GM19023 (cell line): ENCODE measurements at regions not wholly inside any gene's neighbourhood (a gene's known extent, or its start where the extent isn't known, plus 50 kb on each side); places are given as distances from the start of the nearest gene placed in this dataset.
A peak's percentile ranks its signal among the peaks of the same experiment; 100 is the strongest.

Source experiments
- ATAC-seq: cut with Tn5 transposase; IDR thresholded peaks from one replicate; pipeline ENCODE4 v1.9.1; 2021; ENCODE audit warnings: mild to moderate bottlenecking, moderate library complexity; ENCODE audit not compliant: unreplicated experiment

DNA sequence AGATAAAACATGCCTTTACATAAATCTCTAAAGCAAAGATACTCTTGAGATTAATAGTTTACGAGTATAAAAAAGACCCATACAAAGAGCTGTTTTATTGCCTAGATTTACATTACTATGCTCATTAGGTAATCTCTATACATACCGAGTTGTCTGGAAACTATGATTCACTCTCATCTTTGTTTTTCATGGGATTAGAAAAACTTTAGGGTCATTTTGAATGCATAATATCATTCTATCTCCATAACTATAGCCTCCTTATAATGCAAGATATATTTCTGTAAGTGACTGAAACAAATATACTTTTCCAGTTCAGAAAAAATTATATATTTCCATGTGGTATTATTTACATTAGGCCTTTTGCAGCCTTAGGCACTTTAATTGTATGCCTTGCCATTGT is 1088.7 kb upstream of the ARRDC3 start:
- ATAC-seq: no peak

GRCh38 chr5:92470770-92471169 is 1087.7 kb upstream of the ARRDC3 start:
- no peak for ATAC-seq

DNA sequence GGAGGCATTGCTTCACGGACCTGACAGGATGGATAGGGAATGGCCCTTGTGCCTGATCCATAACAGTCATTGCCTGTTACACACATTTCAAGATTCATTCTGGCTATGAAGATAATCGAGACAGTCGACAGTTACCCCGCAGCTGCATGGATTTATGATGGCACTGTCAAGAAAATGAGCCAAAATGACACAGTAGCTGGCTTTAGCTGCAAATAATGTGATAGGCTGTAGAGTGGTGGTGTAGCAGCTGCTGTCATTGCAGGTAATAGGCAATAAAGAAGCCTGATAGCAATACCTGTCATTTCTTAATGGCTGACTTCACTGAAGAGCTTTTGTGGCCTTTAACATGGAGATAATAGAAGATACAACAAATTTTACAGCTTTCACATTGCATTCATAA is 1085.2 kb upstream of the ARRDC3 start:
- ATAC-seq: no peak

DNA sequence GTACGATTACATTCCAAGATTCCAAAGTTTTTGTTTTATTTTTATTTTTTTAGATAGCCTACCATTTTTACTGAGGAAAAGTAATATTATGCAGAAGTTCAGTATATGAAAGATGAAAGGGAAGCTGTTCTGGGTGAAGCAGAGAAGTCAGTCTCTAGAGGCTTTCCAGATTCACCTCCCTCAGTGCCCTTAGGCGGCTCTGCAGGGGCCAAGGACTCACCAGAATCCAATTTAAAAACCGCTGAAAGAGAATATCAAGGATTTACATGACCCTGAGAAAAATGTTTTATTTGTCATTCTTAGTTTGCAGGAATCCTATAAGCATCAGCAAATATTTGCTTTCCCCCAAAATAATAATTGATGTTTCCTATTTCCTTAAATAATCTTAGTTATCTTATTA is 1084.6 kb upstream of the ARRDC3 start:
- ATAC-seq: no peak

DNA sequence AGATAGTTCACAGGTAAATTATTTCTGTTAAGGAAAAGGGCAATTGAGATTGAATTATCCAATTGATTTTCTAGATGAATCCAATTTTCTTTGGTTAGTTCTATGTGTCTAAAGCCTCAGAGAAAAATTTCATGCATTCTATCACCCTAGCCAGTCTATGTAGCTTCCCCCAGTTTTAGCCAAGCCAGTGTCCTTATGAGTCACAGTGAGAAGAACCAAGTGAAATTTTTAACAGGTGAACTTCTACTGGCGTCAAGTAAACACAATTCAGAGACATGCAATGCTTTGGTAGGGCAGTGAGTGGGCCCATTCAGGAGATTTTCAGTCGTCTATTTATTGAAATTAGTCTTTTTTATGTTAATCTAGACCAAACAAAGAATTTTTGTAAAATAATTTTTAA is 1077.4 kb upstream of the ARRDC3 start:
- peak; percentile 64 for ATAC-seq

- ATAC-seq: no peak
Measured at GRCh38 chr5:92459654-92460053, 1076.5 kb upstream of the ARRDC3 start.

- peak; percentile 99 for ATAC-seq
Measured at GRCh38 chr5:92455011-92455410, 1071.9 kb upstream of the ARRDC3 start.

GRCh38 chr5:92444888-92445287 is 1061.8 kb upstream of the ARRDC3 start:
- ATAC-seq: no peak

GRCh38 chr5:92435781-92436180 is 1052.7 kb upstream of the ARRDC3 start:
- no peak for ATAC-seq

GRCh38 chr5:92429646-92430045 is 1046.5 kb upstream of the ARRDC3 start:
- no peak for ATAC-seq

GRCh38 chr5:92428415-92428814 is 1045.3 kb upstream of the ARRDC3 start:
- ATAC-seq: no peak

DNA sequence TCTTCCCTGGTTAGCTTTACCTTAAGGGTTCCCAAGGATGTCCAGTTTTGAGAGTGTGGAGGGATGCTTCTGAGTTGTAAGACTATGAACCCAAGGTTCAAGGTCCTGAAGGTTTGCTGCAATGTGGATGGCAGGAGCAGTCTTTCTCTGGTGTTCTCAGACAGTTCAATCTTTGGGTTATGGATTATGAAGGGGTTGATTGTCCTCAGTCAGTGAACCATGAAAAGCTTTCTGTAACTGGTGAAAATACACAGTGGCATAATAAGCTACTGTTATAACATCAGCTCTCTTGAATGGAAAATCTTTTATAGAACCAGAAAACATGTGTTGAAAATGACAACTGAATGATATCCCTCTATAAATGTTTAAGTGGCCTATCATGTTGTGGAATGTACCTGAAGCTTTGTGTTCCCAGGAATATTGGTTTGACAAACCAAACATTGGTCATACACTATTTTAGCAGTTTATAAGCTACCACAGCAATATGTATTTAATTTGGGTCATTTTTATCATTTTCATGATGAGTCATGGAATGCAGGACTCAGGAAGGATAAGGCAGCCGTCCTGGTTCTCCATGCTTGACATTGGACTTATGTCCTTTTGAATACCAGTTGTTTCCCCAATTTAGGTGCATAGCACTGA is 1041.8 kb upstream of the ARRDC3 start:
- ATAC-seq: no peak

DNA sequence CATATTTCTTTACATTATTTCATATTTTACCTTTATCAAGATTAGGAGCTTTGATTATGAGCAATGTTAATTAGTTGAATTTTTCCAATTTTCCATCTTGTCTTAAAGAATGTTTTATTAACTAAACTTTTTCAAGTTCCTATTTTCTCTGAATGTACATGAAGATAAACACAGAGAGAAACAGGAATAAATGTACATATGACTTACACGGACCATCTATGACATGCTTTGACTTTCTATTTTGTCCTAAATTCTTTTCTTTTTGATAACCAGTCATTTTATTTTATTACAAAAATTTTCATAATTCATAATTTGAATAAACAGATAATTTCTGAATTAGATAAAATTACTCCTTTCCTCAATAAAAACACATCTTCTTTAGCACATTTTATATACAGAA is 1038.8 kb upstream of the ARRDC3 start:
- no peak for ATAC-seq

GRCh38 chr5:92421196-92421595 is 1038.1 kb upstream of the ARRDC3 start:
- no peak for ATAC-seq

DNA sequence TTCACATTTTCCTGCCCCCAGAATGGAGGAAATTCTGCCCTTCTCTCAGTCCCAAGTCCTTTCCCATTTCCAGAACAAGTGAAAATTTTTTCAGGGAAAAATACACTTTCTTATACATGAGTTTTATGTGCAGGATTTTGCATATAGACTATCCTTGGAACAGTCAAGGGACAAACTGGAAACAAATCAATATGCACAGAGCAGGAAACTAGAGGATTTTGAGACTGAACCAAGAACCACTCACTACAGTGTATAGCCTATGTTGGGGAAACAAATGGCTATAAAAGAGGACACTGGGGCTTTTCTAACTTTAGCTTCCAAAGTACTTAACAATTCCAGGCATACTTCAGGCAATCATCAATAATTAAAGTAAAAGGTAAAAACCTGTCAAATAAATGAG is 1036.1 kb upstream of the ARRDC3 start:
- no peak for ATAC-seq

GRCh38 chr5:92418341-92418740 is 1035.2 kb upstream of the ARRDC3 start:
- no peak for ATAC-seq

DNA sequence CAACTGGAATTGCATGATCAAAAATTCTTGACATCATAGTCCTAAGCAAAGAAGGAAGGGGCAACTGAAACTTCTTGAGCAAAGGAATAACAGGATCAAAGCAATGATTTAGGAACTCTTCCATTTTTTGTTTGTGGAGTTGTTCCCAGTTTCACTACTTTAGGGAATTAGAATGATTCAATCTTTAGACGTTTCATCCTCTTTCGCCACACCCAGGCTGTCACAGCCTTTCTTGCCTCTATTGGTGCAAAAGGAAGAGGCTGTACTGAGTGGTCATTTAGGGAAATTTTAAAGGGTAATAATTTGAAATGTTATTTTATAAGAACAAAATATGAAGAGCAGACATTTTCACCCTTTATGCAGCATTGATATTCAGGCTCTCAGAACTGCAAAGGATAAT is 1026.0 kb upstream of the ARRDC3 start:
- no peak for ATAC-seq

GRCh38 chr5:92402956-92403702 is 1020.0 kb upstream of the ARRDC3 start:
- no peak for ATAC-seq

DNA sequence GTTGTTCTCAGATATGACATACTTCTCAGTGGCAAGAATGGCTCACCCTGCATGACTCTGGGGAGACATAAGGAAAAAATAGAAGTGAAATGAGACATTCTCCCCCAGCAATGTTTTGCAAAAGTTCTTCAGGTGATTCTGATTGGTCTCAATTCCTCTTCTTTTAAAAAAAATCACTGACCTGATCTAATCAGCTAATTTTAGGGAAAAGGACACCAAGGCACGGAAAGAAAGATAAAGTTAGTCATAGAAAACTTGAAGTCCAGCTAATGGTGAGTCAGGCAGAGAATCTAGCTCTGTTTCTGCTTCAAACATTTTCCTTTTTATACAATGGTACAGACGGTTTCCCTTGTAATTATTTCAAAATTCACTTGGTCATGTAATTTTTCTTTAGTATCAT is 1018.9 kb upstream of the ARRDC3 start:
- ATAC-seq: no peak

GRCh38 chr5:92401492-92401891 is 1018.4 kb upstream of the ARRDC3 start:
- no peak for ATAC-seq

DNA sequence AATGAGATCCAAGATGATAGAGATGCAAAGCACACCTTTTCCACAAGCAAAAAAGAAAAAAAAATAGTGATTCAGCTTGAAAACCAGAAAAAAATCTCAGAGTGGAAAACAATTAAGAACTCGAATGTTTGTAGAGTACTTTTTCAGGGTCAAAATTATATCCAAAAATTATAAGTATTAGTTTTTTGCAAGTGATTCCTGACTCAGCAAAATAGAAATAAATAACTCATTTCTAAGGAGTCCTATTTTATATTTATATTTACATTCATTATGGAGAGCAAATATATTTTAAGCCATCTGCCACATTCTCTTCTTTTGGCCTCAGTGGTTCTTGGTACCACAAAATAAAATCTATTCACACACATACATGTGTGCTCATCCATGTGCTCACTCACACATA is 1011.8 kb upstream of the ARRDC3 start:
- no peak for ATAC-seq

- no peak for ATAC-seq
Measured at GRCh38 chr5:92390657-92391056, 1007.5 kb upstream of the ARRDC3 start.
